Activated CD4-positive, alpha-beta T cell treated with anti-CD3 and anti-CD28 coated beads for 36 hours (primary cell): ENCODE measurements at regions not wholly inside any gene's neighbourhood (a gene's known extent, or its start where the extent isn't known, plus 50 kb on each side); places are given as distances from the start of the nearest gene placed in this dataset.
"Not testable (repeated sequence)": the region's sequence is repeated elsewhere in the genome, so short reads cannot be mapped to it uniquely, and the experiment has no call there.

Experiments used
- ATAC-seq: fragments of 200-7000 bp; cut with Tn5 transposase; one replicate; pipeline ENCODE4 v1.10.0; 2021; ENCODE audit warnings: mild to moderate bottlenecking, moderate library complexity
- CTCF ChIA-PET: fragments of 350-600 bp; sonication (Branson Sonifier 250); formaldehyde crosslinking; loops from one replicate; lab custom pipeline; 2021; ENCODE audit warnings: antibody characterized with exemption; lab: Charles Lee
- POLR2A ChIA-PET: fragments of 350-600 bp; sonication (Branson Sonifier 250); formaldehyde crosslinking; loops from one replicate; lab custom pipeline; 2021; ENCODE audit warnings: antibody characterized with exemption, inconsistent platforms; lab: Charles Lee
- DNase-seq: peaks from one replicate; pipeline ENCODE4 v3.0.0-alpha.2; 2020
- H3K27ac Mint-ChIP-seq: one replicate; pipeline ENCODE4 v1.8.0; 2021; ENCODE audit warnings: mixed read lengths
- H3K27me3 Mint-ChIP-seq: one replicate; pipeline ENCODE4 v1.8.0; 2021; ENCODE audit warnings: mixed read lengths
- H3K36me3 Mint-ChIP-seq: one replicate; pipeline ENCODE4 v1.8.0; 2021; ENCODE audit warnings: low read depth, mixed read lengths
- H3K4me1 Mint-ChIP-seq: one replicate; pipeline ENCODE4 v1.8.0; 2021; ENCODE audit warnings: mixed read lengths
- H3K4me3 Mint-ChIP-seq: one replicate; pipeline ENCODE4 v1.8.0; 2021; ENCODE audit warnings: mild to moderate bottlenecking, moderate library complexity, mixed read lengths
- H3K9me3 Mint-ChIP-seq: one replicate; pipeline ENCODE4 v1.8.0; 2021; ENCODE audit warnings: low read depth, mixed read lengths
- intact Hi-C, 2 experiments: fragments of 100-400 bp; cut with DNase I in 1 of 2; cut with micrococcal nuclease in 1 of 2; formaldehyde crosslinking; loops; one replicate each; pipeline versions ENCODE4 v1.14.2 to v1.15.1; 2022 to 2024; cut with DNase I, micrococcal nuclease

DNA sequence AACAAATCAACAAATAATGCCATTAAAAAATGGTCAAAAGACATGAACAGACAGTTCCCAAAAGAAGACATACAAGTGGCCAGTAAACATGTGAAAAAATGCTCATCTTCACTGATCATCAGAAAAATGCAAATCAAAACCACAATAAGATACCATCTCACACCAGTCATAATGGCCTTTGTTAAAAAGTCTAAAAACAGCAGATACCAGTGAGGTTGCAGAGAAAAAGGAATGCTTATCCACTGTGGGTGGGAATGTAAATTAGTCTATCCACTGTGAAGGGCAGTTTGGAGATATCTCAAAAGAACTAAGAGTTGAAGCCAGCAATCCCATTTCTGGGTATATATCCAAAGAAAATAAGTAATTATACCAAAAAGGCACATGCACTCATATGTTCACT lies 668.1 kb upstream of the CPEB2 start:
- ChIA-PET CTCF (interaction anchor here (0.7 kb wide), 1 partner anchor 31 kb away, joined by 3 read pairs; no protein-coding TSS in a partner anchor), POLR2A (no interaction called here)
- Mint-ChIP-seq H3K36me3 (no peaks in the 10 kb centered on the region), H3K9me3 (peaks cover 5% of the 10 kb centered on the region), H3K4me1 (peaks cover 3% of the 10 kb centered on the region), H3K27me3 (peaks cover 2% of the 10 kb centered on the region), H3K27ac (no peak overlapping the region), H3K4me3 (no peak overlapping the region)
- ATAC-seq (no peak), DNase-seq (no peak)
- intact Hi-C loops: no loop called here

DNA sequence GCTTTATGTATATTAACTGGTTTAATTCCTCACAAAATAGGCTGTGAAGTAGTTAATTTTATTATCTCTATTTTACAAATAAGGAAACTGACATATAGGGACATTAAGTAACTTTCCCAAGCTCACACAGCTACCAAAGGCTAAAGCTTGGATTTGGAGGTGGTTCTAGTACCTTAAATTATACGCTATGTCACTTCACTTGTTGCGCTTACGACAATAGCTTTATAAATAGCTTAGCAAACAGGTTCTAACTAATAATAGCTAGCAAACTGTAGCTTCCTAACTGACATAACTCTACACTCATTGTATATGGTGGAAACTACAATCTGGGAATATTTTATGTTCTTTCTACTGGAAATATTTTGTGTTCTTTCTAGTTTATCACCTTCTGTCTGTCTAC lies 666.4 kb upstream of the CPEB2 start:
- H3K27ac Mint-ChIP-seq: no peak overlapping the region
- H3K4me3 Mint-ChIP-seq: no peak overlapping the region
- ChIA-PET POLR2A (no interaction called here), CTCF (no interaction called here)
- peaks cover 5% of the 10 kb centered on the region for H3K9me3 Mint-ChIP-seq
- peaks cover 2% of the 10 kb centered on the region for H3K27me3 Mint-ChIP-seq
- H3K36me3 Mint-ChIP-seq: no peaks in the 10 kb centered on the region
- intact Hi-C loops: no loop called here
- ATAC-seq: no peak
- peaks cover 3% of the 10 kb centered on the region for H3K4me1 Mint-ChIP-seq
- no peak for DNase-seq

DNA sequence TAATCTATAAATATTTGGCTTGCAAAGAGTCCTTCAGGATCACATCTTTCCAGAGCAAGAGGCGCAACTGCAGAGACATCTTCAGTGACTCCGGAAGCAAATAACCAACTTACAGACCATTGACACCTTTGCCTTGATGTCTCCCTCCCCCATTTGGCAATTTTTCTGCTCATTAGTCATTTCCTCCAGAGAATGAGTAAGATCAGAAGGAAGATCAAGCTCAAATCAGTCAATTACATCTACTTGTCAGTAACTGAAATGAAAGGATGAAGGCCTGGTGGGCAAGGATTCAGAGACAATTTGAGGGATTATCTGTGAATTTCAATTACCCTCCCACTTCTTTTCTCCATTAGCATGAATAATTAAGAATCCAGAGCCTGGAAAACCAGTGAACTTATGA lies 665.6 kb upstream of the CPEB2 start:
- DNase-seq: no peak
- H3K27ac Mint-ChIP-seq: no peak overlapping the region
- no peaks in the 10 kb centered on the region for H3K36me3 Mint-ChIP-seq
- H3K27me3 Mint-ChIP-seq: peaks cover 2% of the 10 kb centered on the region
- peaks cover 3% of the 10 kb centered on the region for H3K4me1 Mint-ChIP-seq
- ChIA-PET POLR2A (no interaction called here), CTCF (no interaction called here)
- H3K4me3 Mint-ChIP-seq: no peak overlapping the region
- intact Hi-C loops: no loop called here
- peaks cover 5% of the 10 kb centered on the region for H3K9me3 Mint-ChIP-seq
- ATAC-seq: no peak

DNA sequence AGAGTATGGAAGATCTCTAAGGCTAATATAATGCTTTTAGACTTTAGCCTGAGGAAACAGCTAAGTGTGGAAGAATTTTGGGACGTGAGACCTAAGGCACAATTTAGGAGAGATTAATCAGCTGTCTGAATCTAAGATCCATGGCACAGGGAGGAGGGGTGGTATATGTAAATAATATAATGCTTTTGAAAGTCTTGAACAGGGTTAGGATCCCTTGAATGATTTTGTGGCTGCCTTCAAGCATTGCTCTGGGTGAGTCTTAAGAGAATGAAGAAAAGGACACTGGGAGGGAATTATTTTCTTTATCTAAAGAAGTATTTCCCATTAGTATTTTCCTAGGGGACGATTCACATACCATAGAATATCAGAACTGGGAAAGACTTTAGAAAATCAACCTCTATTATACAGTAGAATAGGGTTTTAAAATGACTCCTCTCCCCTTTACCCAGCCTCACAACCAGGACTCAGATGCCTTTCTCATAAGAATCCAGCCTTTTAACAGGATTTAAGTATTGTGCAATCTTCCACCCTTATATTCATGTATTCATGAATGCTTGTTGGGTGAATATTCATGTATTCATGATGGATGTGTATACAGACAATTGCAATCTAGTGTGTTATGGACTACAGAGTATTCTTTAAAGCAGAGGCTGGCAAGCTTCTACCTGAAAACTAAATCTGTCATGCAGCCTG lies 664.2 kb upstream of the CPEB2 start:
- intact Hi-C loops: no loop called here
- ATAC-seq (no peak), DNase-seq (no peak)
- CTCF ChIA-PET: no interaction called here
- H3K4me1 Mint-ChIP-seq: peaks cover 3% of the 10 kb centered on the region
- H3K27ac Mint-ChIP-seq: no peak overlapping the region
- no peaks in the 10 kb centered on the region for H3K36me3 Mint-ChIP-seq
- H3K27me3 Mint-ChIP-seq: peaks cover 2% of the 10 kb centered on the region
- H3K4me3 Mint-ChIP-seq: no peak overlapping the region
- POLR2A ChIA-PET: no interaction called here
- H3K9me3 Mint-ChIP-seq: peaks cover 5% of the 10 kb centered on the region

DNA sequence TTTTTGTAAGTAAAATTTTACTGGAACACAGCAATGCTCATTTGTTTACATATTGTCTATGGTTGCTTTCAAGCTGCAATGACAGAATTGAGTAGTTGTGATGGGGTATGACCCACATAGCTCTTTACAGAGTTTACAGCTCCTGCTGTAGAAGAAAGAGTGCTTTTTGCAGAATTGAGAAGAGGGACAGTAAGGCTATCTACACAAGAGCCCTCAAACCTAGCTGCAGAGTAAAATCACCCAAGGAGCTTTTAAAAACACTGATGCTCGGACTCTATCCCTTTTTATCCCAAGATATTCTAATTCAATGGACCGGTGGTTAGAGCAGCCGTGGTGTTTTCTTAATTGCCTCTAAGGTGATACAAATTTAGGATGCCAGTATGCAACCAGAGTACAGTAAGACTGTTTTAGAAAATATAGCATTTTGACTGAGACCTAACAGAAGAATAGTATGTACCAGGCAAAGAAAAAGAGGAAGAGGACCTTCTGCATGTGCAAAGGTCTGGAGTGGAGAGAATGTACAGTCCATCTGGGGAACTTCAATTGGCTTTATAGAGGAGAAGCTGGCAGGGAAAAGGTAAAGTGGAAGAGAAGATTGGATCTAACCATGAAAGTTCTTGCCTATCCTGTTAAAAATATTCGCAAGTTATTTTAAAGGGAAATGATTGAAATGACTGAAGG lies 663.6 kb upstream of the CPEB2 start:
- peaks cover 3% of the 10 kb centered on the region for H3K4me1 Mint-ChIP-seq
- ChIA-PET POLR2A (no interaction called here), CTCF (no interaction called here)
- no peak overlapping the region for H3K4me3 Mint-ChIP-seq
- peaks cover 5% of the 10 kb centered on the region for H3K9me3 Mint-ChIP-seq
- DNase-seq (no peak), ATAC-seq (no peak)
- intact Hi-C loops: no loop called here
- H3K27ac Mint-ChIP-seq: no peak overlapping the region
- peaks cover 2% of the 10 kb centered on the region for H3K27me3 Mint-ChIP-seq
- no peaks in the 10 kb centered on the region for H3K36me3 Mint-ChIP-seq

DNA sequence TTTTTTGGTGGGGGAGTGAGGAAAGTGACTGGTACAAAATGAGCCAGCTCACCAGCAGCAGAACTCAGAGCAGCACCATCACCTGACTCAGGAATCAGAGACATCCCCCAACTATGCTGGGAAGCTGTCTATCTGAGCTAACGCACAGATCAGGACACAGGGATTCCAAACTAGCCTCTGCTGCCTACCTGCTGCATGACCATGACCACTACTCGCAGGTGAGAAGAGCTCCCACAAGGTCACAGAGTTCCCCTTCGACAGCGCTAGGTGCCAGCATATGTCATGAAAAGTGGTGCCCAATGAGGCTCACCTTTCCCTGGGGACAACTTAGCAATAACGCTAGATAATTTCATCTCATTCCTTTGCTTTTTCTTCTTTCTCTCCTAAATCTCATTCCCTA lies 662.6 kb upstream of the CPEB2 start:
- Mint-ChIP-seq H3K4me1 (peaks cover 3% of the 10 kb centered on the region), H3K27ac (no peak overlapping the region), H3K36me3 (no peaks in the 10 kb centered on the region), H3K4me3 (no peak overlapping the region), H3K9me3 (no peaks in the 10 kb centered on the region), H3K27me3 (peaks cover 4% of the 10 kb centered on the region)
- CTCF ChIA-PET: interaction anchor here (1.0 kb wide), 1 partner anchor 30 kb away, joined by 3 read pairs; no protein-coding TSS in a partner anchor
- POLR2A ChIA-PET: no interaction called here
- DNase-seq (no peak), ATAC-seq (no peak)
- intact Hi-C loops: no loop called here

DNA sequence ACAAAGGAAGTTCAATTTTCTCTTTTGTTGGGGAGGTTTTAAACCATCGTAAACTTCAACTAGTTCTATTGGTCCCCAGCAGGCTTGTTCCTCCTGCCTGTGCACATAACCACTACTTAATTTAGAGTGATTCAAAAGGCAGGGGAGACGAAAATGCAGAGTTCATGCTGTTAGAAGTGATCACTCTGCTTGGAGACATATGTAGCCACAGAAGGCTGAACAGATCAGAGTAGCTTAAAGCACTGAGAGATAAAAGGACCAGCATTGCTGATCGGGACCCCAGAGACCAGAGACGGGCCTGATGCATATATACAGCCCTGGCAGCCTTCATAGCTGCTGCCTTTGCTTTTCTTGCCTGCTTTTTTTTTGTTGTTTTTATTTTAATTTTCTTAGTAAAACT lies 662.0 kb upstream of the CPEB2 start:
- intact Hi-C loops: no loop called here
- Mint-ChIP-seq H3K4me3 (no peak overlapping the region), H3K4me1 (peaks cover 3% of the 10 kb centered on the region), H3K36me3 (no peaks in the 10 kb centered on the region), H3K9me3 (no peaks in the 10 kb centered on the region), H3K27me3 (peaks cover 4% of the 10 kb centered on the region), H3K27ac (no peak overlapping the region)
- ATAC-seq: no peak
- DNase-seq: no peak
- ChIA-PET CTCF (interaction anchor here (1.0 kb wide), 1 partner anchor 31 kb away, joined by 3 read pairs; no protein-coding TSS in a partner anchor), POLR2A (no interaction called here)

DNA sequence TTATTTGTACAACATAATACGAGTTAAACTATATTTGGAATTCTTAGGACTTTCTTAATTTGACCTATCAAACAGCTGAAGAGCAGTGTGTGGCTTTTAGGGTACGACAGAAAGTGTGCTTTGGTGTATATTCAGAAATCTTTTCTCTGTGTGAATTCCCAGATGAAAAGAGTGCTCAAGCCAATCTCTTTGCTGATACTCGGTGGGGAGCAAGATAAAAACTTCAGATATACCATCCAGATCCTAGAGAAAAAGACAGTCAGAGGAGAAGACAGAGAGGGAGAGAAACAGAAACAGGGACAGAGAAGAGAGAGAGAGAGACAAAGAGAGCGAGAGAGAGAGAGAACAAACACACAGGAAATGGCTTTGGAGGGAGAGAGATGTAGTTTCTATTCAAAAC lies 658.3 kb upstream of the CPEB2 start:
- Mint-ChIP-seq H3K4me1 (no peaks in the 10 kb centered on the region), H3K4me3 (no peak overlapping the region), H3K27me3 (peaks cover 2% of the 10 kb centered on the region), H3K27ac (no peak overlapping the region), H3K36me3 (no peaks in the 10 kb centered on the region), H3K9me3 (no peaks in the 10 kb centered on the region)
- ChIA-PET CTCF (no interaction called here), POLR2A (no interaction called here)
- intact Hi-C loops: no loop called here
- ATAC-seq (no peak), DNase-seq (no peak)

DNA sequence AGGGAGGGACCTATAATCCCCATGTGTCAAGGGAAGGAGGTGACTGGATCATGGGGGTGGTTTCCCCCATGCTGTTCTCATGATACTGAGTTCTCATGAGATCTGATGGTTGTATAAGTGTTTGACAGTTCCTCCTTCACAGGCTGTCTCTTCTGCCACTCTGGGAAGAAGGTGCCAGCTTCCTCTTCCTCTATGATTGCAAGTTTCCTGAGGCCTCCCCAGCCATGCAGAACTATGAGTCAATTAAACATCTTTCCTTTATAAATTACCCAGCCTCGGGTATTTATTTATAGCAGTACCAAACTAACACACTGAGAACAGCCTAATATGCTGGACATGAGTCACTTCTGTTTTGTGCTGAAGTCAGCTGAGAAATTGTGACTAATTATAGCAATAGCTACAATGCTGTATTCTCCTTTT lies 656.9 kb upstream of the CPEB2 start:
- intact Hi-C loops: no loop called here
- Mint-ChIP-seq H3K9me3 (no peaks in the 10 kb centered on the region), H3K27ac (no peak overlapping the region), H3K4me1 (no peaks in the 10 kb centered on the region), H3K27me3 (peaks cover 2% of the 10 kb centered on the region), H3K4me3 (no peak overlapping the region), H3K36me3 (no peaks in the 10 kb centered on the region)
- ChIA-PET POLR2A (no interaction called here), CTCF (no interaction called here)
- ATAC-seq (no peak), DNase-seq (no peak)

DNA sequence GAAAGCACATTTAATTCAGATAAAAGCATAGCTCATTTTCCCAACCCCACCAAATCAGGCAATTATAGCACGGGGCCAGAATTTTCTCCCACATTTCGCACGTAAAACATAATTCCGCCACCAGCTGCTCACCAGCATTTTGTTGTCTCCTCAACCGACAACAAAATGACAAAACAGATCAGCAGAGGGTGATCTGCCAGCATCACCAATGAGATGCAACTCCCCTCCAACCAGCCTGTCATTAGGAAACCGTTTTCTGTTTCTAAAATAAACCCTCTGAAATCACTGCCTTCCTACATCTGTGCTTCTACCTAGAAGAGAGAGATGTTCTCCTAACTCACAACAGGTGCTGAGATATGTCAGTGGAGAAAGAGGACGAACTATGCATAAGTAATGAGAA lies 654.8 kb upstream of the CPEB2 start:
- Mint-ChIP-seq H3K4me3 (no peak overlapping the region), H3K4me1 (no peaks in the 10 kb centered on the region), H3K36me3 (no peaks in the 10 kb centered on the region), H3K27me3 (peaks cover 2% of the 10 kb centered on the region), H3K9me3 (no peaks in the 10 kb centered on the region), H3K27ac (no peak overlapping the region)
- no peak for DNase-seq
- ChIA-PET CTCF (no interaction called here), POLR2A (no interaction called here)
- no peak for ATAC-seq
- intact Hi-C loops: no loop called here

DNA sequence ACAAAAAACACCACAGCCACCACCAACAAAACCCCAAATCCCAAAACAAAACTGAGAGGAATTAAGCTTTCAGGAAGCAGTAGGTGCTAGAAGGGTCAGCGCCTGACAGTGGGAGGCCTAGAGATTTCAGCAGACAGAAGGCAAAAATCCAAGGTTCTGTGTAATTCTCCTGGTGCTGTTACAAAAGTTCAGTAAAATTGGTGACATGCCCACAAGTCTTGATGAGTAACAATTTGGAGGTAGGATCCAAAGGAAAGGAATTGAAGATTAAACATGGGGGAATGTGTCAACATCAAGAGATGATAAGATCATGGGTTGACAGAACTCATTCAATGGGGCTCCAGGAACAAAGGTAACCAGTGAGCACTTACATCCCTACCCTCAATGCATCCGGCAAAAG lies 653.8 kb upstream of the CPEB2 start:
- Mint-ChIP-seq H3K36me3 (no peaks in the 10 kb centered on the region), H3K9me3 (no peaks in the 10 kb centered on the region), H3K27ac (no peak overlapping the region), H3K27me3 (peaks cover 2% of the 10 kb centered on the region), H3K4me3 (no peak overlapping the region), H3K4me1 (no peaks in the 10 kb centered on the region)
- CTCF ChIA-PET: interaction anchor here (0.6 kb wide), 1 partner anchor 81 kb away, joined by 3 read pairs; no protein-coding TSS in a partner anchor
- ATAC-seq (no peak), DNase-seq (no peak)
- POLR2A ChIA-PET: no interaction called here
- intact Hi-C loops: no loop called here

DNA sequence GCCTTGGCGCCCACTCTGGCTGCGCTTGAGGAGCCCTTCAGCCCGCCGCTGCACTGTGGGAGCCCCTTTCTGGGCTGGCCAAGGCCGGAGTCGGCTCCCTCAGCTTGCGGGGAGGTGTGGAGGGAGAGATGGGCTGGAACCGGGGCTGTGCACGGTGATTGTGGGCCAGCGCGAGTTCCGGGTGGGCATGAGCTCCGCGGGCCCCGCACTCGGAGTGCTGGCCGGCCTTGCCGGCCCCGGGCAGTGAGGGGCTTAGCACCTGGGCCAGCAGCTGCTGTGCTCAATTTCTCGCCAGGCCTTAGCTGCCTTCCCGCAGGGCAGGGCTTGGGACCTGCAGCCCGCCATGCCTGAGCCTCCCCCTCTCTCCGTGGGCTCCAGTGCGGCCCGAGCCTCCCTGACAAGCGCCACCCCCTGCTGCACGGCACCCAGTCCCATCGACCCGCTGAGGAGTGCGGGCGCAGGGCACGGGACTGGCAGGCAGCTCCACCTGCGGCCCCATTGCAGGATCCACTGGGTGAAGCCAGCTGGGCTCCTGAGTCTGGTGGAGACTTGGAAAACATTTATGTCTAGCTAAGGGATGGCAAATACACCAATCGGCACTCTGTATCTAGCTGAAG lies 643.6 kb upstream of the CPEB2 start:
- POLR2A ChIA-PET, H3K4me3 Mint-ChIP-seq, CTCF ChIA-PET, H3K9me3 Mint-ChIP-seq, intact Hi-C loops, H3K36me3 Mint-ChIP-seq, H3K27me3 Mint-ChIP-seq, H3K4me1 Mint-ChIP-seq, ATAC-seq, H3K27ac Mint-ChIP-seq, DNase-seq: not testable (repeated sequence)
